Forelimb muscle (tissue), 1 donor: ENCODE measurements at regions not wholly inside any gene's neighbourhood (a gene's known extent, or its start where the extent isn't known, plus 50 kb on each side); places are given as distances from the start of the nearest gene placed in this dataset.
"Not testable (repeated sequence)": the region's sequence is repeated elsewhere in the genome, so short reads cannot be mapped to it uniquely, and the experiment has no call there.

ENCODE experiments used
- DNase-seq: peaks from one replicate; pipeline ENCODE4 v3.0.0-alpha.2; 2013; ENCODE audit warnings: low read depth

DNA sequence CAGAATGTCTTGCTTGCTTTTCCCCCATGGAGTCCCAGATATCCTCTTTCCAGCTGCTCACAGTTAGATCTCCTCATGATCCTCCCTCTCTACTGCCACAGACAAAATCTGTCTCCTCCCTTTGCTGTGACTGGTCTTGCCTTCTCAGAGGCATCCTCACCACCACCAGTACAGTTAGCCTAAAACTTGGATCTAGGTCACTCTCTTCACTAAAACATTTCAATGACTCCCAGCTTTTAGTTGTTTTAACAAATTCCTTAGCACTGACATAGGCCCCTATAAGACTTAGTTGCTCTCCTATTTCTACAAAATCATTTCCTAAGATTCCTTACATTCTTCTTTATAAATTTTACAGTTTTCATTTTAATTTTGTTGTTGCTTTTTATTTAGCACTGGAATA, 734.2 kb upstream of the CHAC2 start:
- DNase-seq = no peak

DNA sequence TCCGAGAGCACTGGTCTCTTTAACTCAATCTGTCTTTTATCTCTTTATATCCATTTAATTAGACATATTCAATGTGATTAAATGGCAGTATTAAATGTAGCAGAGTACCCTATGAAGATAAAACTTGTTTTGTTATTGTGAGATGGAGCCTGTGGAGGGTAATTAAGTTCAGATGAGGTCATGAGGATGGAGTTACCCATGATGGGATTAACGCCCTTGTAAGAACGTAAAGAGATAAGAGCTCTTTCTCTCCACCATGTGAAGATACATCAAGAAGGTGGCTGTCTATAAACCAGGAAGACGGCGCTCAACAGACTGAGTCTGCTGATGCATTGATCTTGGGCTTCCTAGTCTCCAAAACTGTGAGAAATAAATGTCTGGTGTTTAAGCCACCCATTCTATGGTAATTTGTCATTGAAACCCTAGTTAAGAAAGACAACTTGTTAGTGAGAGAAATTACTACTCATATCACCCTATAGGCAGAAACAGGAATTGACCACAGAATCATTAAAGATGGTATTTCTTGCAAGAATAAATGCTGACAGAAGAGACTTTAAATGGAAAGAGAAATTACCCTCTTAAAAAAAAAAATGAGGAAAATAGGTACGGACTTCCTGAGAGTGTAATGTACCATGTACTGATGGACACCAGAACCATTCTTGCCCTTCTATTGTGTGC, 738.7 kb upstream of the CHAC2 start:
- no peak for DNase-seq

DNA sequence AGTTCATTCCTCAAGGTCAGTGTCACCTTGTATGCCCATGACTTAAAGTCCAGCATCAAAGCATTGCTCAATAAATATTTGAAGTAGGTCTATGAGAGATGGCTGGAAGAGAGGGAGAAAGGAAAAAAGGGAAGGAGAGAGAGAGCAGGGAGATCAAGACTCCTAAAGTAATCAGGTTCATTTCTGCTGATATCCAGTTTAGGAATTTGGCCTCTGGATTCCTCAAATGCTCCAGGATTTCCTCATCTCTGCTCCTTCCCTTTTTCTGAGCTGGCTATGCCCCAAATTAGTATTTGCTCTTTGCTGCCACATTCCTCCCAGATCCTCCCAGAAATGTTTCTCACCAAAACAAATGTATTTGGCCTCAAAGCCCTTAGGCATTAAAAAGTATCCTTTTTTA, 739.4 kb upstream of the CHAC2 start:
- DNase-seq = no peak

DNA sequence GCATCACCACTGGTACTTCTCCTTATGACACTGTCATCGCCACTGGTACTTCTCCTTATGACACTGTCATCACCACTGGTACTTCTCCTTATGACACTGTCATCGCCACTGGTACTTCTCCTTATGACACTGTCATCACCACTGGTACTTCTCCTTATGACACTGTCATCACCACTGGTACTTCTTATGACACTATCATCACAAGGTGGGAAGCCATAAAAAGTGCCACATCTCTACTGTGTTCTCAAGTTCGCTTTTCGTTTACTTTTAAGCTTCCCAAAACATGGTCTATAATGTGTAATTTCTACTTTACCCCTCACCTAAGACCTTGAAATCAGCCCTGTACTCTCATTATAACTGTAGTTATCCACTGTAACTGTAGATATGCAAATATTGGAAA, 745.4 kb upstream of the CHAC2 start:
- DNase-seq = not testable (repeated sequence)

DNA sequence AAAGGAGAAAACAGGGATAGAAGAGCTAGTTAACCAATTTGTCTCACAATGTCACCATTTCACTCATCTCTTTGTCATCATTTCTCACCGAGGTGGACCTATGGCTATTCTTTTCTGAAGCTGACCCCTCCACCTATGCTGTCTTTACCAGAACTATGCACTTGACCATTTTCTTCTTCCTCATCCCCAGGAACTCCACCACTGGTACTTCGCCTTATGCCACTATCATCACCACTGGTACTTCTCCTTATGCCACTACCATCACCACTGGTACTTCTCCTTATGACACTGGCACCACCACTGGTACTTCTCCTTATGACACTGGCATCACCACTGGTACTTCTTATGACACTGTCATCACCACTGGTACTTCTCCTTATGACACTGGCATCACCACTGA, 745.8 kb upstream of the CHAC2 start:
- no peak for DNase-seq

DNA sequence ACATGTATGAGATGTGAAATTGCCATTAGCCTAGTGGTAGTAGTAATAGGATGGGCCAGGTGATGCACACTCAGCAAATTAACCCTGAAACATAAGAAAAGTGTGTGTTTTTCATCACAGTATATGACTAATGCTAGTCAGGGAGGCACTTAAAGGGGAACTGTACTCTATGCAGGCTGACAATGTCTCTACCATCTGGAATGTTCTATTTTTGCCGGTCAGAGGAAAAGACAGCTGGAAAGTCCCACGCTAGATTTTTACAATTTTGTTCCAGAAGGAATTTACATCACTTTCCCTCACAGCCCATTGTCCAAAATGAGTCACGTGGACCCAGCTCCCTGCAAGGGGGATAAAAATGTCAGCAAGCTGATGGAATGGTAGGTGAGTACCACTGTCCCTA, 746.3 kb upstream of the CHAC2 start:
- peak; percentile 24 for DNase-seq

DNA sequence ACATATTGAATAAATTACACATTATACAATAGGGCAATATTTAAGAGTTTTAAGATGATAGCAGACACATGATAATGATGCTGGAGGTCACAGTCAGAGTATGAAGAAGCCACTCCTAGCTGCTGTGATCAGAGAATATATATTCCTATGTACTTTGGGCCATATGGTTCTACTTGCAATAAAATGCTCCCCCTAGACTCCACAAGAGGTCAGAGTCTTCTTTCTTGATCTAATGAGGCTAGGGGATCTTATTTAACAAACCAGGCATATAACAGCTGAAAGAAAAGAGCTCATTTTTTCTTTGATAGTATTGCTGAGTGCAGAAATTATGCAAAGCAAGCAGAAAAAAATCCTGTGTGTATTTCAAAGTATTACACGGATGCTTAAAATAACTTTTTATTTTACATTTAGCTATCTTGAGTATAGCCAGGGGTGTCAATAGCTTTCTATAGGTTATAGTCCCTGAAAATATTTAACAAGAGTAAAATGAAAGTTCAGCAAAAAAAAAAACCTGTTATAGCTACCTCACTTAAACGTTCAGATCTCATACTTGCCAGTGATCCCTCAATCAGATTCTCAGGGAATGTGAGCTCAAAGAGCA, 748.7 kb upstream of the CHAC2 start:
- no peak for DNase-seq

DNA sequence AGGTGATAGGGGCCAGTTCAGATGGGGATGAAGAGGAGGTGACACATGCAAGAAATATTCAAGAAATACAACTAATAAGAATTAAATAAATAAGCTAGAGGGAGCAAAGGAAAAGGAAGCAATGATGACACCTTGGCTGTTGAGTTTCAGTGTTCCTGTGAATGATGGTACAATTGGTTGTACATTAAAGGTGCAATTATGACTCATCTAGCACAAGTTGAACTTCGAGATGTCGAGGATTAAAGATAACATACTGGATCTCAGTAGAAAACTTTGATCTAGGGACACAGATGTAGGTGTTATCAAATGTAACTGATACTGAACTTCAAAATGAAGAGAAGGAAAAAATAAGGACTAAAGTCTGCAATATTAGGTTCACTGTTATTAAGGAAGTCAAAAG, 760.6 kb upstream of the CHAC2 start:
- DNase-seq = no peak

DNA sequence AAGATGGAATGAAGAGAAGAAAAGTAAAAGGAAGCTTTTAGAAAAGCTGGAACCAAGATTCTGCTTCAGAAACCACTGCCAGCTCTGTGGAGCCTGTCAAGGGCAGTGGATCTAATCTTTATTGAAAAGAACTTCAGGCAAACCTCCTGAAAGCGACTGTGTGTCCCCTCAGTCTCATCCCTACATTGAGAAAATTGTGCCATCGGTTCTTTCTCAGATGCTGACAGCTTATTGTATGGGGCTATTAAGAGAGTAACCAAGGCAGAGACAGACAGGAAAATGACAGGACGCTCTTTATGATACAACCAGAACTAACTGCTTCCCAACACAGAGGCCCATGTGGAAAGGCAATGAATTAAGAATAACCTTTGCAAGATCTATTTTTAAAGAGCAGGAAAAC, 763.2 kb upstream of the CHAC2 start:
- no peak for DNase-seq

DNA sequence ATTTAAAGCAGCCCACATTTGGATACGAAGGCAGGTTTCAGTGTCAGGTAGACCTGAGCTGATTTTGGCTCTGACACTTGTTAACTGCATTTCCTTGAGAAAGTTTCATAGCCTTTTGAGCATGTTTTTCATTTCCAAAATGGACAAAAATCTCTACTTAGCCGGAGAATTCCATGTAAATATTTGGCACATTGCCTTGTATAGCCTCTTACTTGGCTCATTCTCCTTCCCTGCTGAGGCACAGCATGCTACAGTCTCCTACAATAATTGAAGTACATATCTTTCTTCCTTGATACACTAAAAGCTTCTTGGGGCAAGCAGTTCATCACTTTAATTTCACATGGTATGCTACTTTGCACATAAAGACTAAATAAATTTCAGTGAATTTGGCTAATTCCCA, 772.2 kb upstream of the CHAC2 start:
- no peak for DNase-seq

DNA sequence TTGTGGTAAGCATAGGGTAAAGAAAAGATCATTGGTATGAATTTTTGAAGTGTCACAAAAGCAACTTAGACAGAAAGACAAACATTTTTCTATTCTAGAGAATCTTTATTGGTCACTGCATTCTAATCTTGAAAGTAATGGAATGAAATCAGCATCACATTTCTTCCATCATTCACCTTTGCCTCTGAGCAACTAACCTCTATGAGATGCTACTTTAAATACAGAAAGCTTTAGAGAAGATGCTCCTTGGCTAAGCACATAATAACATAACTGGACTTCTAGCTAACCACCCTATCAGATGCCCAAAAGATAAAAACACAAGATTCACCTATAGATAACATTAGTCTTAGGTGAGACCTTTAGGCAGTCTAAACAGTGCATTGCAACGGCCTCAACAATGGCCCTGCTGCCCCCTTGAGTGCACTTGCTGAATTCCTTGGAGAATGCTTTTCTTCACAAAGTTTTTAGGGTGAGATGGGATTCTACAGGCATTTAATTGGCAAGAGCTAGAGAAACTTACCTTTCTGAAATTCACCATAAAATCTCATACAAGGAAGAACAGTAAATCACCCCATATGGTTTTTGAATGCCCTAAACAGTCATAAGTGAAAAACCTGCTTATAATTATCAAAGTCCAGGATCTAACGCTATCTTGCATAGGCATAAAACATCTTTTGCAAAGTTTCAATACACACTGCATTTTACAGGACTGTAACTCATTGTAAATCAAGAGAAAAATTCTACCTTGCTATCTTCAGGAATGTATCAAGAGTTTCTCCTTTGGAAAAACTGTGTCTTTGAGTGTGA, 791.3 kb upstream of the CHAC2 start:
- DNase-seq = no peak

DNA sequence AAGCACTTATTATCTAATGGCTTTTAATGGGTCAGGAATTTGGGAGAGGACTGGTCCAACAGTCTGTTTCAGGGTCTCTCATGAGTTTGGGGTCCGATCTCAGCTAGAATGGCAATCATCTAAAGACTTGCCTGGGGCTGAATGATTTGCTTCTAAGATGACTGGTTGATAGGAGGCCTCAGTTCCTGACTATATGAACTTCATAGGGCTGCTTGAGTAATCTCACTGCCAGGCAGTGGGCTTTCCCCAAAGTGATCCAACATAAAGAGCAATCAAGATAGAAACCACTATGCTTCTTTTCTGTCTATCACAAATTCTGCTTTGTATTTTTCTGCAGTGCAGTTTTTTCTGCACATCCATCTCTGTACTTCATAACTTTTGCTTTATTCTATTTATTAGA, 793.5 kb upstream of the CHAC2 start:
- DNase-seq = no peak

DNA sequence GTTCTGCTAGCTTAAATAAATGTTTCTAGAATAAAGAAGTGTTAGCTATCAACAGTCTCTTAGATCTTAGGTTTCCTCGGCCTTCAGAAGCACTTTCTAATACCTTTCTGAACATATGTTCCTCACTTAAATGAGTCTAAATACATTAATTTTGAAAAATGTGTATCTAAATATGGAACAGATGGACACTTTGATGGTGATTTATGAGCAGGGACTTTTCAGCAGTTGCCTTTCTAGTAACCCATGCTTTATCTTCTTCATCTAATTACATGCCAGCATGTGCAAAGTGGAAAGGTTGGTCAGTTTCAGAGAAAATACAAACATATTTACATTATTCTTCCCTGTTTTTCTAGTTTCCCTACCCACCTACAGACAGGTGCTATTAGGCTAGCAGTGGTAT, 797.0 kb upstream of the CHAC2 start:
- DNase-seq = no peak

DNA sequence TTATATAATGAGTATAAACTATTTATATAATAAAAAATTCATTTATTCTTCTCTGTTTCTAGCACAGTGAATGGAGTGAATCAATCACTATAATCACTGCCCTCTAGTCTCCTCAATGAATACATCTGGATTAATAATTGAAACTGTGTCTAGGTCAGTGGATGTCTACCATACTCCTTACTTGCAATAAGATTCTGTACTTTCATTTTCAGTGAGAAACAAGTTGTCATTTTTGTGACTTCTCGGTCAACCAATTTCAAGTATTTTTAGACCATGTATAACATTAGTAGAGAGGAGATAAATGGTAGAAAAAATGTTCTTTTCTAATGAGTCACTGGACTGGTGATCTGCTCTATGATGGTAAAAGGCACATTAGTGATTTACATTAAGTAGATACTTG, 799.6 kb upstream of the CHAC2 start:
- no peak for DNase-seq

DNA sequence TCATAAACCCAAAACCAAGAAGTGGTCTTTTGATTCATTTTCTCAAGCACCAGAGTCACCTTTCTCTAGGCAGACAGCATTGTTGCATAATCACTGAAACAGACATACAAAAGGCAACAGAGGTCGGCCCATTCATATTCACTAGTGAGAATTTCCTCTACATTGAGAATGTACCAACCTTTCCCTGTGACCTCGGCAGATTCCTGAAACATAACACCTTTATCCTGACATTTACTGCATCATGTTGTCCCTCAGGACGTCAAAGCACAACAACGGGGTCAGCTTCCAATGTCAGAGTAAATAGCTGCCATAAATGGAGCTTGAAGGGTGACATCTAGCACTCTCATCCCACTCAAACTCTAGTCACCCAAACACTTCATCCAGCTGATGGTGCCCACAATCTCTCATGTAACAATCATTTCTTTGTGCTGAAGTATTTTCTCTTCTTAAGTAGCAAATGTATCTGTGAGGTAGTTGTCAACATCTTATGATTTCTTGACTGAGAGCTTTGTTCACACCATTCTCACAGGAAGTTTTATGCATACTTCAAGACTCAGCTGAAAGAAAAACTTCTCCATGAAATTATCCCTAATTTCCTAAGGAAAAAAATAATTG, 802.6 kb upstream of the CHAC2 start:
- DNase-seq = no peak

DNA sequence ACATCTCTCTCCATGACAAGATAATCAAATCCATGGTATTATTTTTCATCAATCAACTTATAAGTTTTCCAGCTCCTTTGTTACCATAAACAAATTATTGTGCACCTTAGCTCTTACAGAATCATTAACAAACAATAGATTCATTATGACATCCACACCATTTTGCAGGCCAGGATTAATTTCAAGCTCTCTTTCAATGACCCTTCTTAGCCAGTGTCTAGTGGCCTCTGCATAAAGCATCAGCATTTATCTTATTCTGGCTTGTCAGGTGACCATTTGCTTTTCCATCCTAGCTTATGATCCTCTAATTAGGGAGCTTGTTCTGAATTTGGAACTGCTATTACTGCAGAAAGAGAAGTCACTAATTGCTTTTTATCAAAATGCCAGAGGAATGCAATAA, 806.2 kb upstream of the CHAC2 start:
- DNase-seq = no peak

DNA sequence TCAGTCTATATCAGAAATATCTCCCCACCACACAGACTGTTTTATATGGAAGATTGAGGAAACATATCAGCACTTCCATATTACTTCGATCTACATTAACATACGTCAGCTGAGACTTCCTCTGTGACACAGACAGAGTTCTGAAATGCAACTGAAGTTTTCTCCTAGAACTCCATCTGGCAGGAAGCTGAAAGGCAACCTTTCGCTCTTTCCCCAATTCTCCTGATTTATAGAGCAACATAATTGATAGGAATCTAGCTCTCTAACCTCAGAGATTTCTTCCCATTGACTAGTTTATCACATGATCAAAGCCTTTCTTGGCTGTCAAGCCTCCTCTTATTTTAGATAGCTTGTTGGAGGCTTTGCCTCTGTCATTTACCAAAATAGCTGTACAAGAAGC, 806.7 kb upstream of the CHAC2 start:
- no peak for DNase-seq

DNA sequence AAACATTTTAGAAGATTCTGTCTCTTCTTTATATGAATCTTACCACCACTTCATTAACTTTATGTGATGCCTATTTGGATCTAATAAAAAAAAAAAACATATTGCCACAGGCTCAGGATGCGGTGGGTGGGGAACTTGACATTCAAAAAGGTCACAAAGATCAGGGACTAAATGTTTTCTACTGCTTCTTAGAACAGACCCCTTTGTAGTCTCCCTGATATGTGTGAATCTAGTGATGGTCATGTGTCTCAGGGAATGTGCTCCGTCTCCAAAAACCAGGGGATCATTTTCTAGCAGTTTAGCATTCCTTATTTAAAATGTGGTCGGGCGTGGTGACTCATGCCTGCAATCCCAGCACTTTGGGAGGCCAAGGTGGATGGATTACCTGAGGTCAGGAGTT, 807.8 kb upstream of the CHAC2 start:
- no peak for DNase-seq

DNA sequence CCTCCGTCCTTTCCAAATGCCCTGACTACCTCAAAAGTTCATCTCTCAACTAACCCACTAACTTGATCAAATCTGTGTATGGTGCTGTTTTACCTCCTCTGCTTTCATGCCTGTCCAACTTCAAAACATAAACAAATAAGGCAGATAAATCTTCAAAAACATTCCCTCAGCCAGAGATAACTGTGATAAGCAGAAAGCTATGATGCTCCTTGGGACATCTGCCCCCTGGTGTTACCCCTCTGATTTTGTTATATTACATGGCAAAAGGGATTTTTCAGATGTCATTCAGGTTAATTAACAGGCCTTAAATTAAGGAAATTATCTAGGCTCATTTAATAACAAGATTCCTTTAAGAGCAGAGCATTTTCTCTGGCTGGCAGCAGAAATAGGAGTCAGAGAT, 810.8 kb upstream of the CHAC2 start:
- DNase-seq = no peak

DNA sequence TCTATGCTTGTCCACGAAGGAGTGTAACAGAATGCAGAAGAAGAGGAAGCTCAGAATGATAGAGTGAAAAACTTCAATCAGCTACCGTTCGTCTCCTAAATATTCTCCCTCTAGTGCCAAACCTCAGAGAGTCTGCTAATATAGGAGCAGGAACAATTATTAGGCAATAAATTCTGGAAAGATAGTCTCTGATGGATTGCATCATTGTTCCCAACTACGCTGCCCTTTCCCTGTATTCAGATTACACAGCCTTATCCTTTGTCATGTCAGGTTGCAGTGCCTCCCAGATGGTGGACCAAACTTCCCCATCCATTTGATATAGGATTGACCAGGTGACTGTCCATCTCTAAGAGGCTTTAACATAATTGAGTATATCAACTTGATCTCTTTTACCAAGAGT, 811.5 kb upstream of the CHAC2 start:
- no peak for DNase-seq

DNA sequence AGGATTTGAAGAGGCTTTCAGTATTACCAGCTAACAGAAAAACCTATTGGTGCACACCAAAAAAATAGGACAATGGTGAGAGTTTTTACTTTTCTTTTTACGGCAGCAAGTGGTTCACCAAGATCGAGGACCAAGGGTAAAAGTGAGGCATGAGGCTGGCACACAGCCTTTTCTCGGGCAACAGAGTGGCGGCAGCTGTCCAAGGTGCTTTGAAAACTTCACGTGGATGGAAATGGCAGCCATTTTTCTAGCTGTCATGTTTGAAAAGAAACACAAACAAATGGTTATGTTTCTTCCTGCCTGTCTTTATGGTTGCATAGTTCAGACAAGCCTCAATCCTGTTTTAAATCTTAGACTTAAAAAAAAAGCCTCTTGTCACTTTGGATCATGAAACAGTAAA, 812.5 kb upstream of the CHAC2 start:
- DNase-seq = no peak

DNA sequence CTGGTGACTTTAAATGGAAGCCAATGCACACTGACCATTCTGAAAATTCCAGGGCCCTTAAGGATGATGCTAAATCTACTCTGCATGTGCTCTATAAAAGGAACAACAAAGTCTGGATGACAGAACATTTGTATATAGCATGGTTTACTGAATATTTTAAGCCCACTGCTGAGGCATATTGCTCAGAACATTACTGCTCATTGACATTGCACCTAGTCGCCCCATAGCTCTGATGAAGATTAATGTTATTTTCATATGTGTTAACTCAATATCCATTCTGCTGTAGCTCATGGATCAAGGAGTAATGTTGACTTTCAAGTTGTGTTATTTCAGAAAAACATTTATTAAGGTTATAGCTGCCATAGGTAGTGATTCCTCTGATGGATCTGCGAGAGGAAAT, 827.5 kb upstream of the CHAC2 start:
- no peak for DNase-seq

DNA sequence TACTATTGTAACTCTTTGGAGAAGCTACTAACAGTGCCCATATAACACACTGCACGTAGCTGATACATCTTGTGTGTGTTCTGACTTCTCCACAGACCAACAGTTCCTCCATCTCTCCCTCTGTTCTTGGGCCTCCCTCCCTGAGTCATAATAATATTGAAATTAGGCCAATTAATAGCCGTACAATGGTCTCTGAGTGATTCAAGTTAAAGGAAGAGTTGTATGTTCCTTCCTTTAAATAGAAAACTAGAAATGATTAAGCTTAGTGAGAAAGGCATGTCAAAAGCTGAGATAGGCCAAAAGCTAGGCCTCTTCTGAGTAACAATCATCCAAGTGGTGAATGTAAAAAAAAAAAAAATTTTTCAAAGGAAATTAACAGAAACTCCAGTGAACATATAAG, 828.4 kb upstream of the CHAC2 start:
- DNase-seq = no peak
